ENCODE measurements at regions not wholly inside any gene's neighbourhood (a gene's known extent, or its start where the extent isn't known, plus 50 kb on each side); places are given as distances from the start of the nearest gene placed in this dataset.
A peak's percentile ranks its signal among the peaks of the same experiment; 100 is the strongest.
"Not testable (repeated sequence)": the region's sequence is repeated elsewhere in the genome, so short reads cannot be mapped to it uniquely, and the experiment has no call there.

GRCh38 chrX:85808217-85808616 is 239.1 kb downstream of the CHM start:
- DNase-seq (ENCODE audit: low read depth), result no peak

DNA sequence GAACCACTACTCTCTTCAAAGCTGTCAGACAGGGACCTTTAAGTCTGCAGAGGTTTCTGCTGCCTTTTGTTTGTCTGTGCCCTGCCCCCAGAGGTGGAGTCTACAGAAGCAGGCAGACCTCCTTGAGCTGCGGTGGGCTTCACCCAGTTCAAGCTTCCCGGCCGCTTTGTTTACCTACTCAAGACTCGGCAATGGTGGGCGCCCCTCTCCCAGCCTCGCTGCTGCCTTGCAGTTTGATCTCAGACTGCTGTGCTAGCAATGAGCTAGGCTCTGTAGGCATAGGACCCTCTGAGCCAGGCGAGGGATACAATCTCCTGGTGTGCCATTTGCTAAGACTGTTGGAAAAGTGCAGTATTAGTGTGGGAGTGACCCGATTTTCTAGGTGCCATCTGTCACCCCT is 275.0 kb downstream of the CHM start:
- not testable (repeated sequence) for DNase-seq (ENCODE audit: low read depth)

- DNase-seq (ENCODE audit: low read depth), result no peak
These were observed 281.7 kb downstream of the CHM start for GRCh38 chrX:85765651-85766050.

DNA sequence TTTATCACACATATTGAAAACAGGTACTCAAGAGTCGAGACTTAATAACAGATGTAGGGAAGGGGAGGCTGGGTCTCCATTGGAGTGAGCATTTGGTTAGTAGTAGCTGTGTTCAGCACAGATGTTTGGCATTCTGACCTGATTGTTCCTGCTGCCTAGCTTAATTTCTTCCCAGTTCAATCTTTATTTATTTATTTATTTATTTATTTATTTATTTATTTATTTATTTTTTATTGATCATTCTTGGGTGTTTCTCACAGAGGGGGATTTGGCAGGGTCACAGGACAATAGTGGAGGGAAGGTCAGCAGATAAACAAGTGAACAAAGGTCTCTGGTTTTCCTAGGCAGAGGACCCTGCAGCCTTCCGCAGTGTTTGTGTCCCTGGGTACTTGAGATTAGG is 324.3 kb downstream of the CHM start:
- not testable (repeated sequence) for DNase-seq (ENCODE audit: low read depth)

- not testable (repeated sequence) for DNase-seq (ENCODE audit: low read depth)
These were observed 323.8 kb upstream of the POF1B start for GRCh38 chrX:85703233-85703632.

- DNase-seq (ENCODE audit: low read depth), result no peak
These were observed 319.5 kb upstream of the POF1B start for GRCh38 chrX:85698921-85699320.

DNA sequence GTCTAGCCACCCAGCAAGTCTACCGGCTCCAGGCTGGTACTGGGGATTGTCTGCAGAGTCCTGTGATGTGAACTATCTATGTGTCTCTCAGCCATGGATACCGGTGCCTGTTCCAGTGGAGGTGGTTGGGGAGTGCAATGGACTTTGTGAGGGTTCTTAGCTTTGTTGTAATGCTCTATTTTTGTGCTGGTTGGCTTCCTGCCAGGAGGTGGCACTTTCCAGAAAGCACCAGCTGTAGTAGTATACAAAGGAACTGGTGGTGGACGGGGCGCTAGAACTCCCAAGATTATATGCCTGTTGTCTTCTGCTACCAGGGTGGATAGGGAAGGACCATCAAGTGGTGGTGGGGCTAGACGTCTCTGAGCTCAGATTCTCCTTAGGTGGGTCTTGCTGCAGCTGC is 306.4 kb upstream of the POF1B start:
- DNase-seq (ENCODE audit: low read depth), result no peak

DNA sequence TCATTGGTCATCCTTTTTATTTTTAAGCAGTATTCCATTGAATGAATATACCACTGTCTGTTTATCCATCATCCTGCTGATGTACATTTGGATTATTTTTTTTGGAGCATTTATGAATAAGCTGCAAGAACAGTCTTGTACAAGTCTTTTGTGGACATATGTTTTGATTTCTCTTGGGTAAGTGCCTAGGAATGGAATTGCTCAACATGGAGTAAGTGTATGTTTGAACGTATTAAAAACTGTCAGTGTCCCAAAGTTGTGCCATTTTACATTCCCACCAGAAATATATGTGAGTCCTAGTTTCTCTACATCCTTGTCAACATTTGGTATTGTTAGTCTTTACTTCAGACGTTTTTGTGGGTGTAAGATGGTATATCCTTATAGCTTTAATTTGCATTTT is 287.0 kb upstream of the POF1B start:
- DNase-seq (ENCODE audit: low read depth), result no peak

GRCh38 chrX:85663970-85664369 is 284.5 kb upstream of the POF1B start:
- not testable (repeated sequence) for DNase-seq (ENCODE audit: low read depth)

- DNase-seq (ENCODE audit: low read depth), result no peak
These were observed 251.4 kb upstream of the POF1B start for GRCh38 chrX:85630901-85631300.

GRCh38 chrX:85627363-85627762 is 247.9 kb upstream of the POF1B start:
- DNase-seq (ENCODE audit: low read depth), result peak; percentile 12

- DNase-seq (ENCODE audit: low read depth), result no peak
These were observed 243.2 kb upstream of the POF1B start for GRCh38 chrX:85622635-85623034.

GRCh38 chrX:85620466-85620865 is 241.0 kb upstream of the POF1B start:
- no peak for DNase-seq (ENCODE audit: low read depth)

DNA sequence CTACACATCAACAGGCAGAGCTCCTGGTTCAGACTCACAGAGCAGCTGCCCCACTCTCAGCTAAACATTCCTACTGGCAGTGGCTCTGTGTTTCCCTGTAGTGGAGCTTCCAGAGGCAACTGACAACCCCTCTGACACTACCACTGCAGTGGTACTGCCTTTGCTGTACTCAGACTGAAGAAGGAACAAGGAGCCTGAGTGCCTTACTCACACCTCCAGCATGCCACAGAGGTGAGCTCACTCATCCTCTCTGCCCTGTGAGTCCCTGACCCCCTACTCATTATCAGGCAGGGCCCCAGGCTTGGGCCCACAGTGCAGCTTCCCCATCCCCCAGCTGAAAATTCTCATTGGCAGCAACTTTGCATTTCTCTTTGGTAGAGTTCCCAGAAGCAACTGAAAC is 240.5 kb upstream of the POF1B start:
- DNase-seq (ENCODE audit: low read depth), result no peak

- peak; percentile 24 for DNase-seq (ENCODE audit: low read depth)
These were observed 232.5 kb upstream of the POF1B start for GRCh38 chrX:85611926-85612325.

DNA sequence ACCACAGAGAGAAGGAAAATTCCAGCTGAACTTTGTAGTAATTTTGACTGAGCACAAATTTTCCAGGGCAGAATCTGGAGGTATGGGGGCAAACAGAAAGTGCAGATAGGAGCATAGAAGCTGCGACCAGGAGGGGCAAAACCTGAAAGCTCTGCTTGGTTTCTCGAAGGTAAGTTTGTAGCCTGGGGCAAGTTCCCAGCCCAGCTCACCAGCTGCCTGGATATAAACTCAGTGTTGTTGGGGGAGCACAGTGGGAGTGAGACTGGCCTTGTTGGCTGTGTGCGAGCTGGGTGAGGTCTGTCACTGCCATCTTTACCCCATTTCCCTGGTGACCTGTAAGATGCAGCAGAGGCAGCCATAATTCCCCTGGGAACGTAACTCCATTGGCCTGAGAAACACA is 213.5 kb upstream of the POF1B start:
- DNase-seq (ENCODE audit: low read depth), result no peak

DNA sequence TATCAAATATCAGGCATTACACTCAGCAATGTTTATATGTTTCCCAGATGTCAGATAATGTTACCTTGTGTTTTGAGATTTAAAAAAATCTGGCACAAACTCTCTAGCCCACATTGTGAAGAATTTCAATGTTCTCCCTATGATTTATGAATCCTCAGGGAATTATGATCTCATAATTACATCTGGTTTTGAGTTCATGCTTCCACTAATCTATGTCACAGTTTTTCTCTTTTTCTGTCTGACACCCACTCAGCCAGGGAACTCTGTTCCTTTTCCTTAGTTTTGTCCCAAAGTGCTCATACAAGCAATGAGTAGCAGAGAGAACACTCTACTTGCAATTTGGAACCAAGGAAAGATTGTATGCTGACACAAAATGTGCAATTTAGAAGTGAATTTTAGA is 212.1 kb upstream of the POF1B start:
- no peak for DNase-seq (ENCODE audit: low read depth)

- DNase-seq (ENCODE audit: low read depth), result no peak
These were observed 211.2 kb upstream of the POF1B start for GRCh38 chrX:85590638-85591037.

DNA sequence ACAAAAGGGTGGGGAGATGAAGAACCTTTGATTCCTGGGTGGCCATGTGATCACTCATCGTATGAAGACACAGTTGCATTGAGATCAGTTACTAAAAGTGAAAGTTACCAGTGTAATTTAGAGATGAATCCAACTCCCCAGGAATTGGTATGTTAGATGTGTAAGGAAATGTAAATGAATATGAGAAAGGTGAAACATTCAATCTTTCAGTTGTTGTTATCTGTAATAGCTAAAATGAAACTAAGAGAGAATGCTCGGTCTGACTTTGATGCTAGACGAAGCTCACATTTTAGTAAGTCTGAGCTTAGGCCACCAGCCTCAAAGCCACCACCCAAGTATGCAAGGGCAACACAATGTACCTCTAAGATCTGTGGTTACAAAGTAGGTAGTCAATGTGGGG is 194.3 kb upstream of the POF1B start:
- no peak for DNase-seq (ENCODE audit: low read depth)

DNA sequence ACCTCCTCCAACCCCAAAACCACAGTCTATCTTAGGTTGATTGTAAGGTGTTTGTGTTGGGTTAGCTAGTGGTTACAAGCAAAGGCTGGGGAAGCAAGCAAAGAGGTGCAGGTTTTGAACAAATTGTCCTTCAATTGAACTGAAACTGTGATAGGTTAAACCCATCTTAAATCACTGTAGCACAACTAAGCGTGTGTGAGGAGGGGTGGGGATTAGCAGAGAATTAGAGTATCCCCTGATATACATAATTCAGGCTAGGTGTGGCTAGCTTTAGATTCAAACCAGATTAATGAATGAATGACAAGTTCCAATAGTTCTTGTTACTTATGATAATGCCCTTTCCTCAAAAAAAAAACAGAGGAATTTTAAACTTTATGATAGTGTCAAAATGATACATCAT is 191.0 kb upstream of the POF1B start:
- DNase-seq (ENCODE audit: low read depth), result no peak

- DNase-seq (ENCODE audit: low read depth), result no peak
These were observed 190.2 kb upstream of the POF1B start for GRCh38 chrX:85569686-85570085.

DNA sequence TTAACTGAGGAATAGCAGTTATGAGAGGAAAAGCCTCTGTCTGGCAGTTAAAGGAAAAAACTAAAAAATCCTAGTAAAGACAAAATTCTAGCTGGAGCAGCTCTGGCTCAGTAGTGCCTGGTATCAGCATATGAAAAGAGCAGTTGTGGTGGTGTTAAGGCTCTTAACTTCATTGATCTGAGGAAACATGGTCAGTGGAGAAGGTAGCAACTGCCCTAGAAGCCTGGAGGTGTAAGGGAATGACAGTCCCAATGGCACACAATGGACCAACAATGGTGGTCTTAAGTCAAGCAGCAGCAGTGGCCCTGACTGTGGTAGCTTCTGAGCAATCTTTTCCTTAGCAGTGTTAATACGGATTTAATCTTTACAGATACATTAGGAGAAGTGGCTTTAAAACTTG is 189.6 kb upstream of the POF1B start:
- DNase-seq (ENCODE audit: low read depth), result no peak

- DNase-seq (ENCODE audit: low read depth), result no peak
These were observed 181.8 kb upstream of the POF1B start for GRCh38 chrX:85561231-85561630.

GRCh38 chrX:85544609-85545008 is 165.1 kb upstream of the POF1B start:
- DNase-seq (ENCODE audit: low read depth), result no peak

GRCh38 chrX:85543866-85544265 is 164.4 kb upstream of the POF1B start:
- no peak for DNase-seq (ENCODE audit: low read depth)
